ENCODE measurements at regions not wholly inside any gene's neighbourhood (a gene's known extent, or its start where the extent isn't known, plus 50 kb on each side); places are given as distances from the start of the nearest gene placed in this dataset.

DNA sequence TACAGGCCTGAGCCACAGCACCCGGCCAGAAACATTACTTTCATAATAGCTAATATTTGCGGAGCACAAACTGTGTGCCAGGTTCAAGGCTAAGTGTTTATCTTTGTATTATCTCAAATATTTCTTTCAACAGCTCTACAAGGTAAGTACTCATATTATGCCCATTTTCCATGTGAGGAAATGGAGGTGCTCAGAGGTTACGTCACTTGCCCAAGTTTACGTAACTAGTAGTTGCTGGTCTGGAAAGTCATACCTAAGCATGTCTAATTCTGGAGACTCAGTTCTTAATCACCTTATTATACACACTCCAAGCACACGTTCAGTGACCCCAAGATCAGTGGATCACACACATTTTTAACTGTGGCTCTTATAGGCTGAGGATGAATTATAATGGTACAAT, 177.5 kb downstream of the OXSM start:
- Histone ChIP-seq H3K27me3 (ENCODE audit: control insufficient read depth, insufficient read depth, low read length) (no peaks in the 10 kb centered on the region), H3K4me2 (ENCODE audit: low read length) (no peak overlapping the region), H3K4me3 (ENCODE audit: low read depth, low read length) (no peak overlapping the region), H3K9me3 (ENCODE audit: control insufficient read depth, low read length) (no peaks in the 10 kb centered on the region), H3K79me2 (no peaks in the 10 kb centered on the region), H3K27ac (no peak overlapping the region), H3K9ac (no peak overlapping the region), H3K4me1 (no peaks in the 10 kb centered on the region), H3K36me3 (ENCODE audit: control insufficient read depth, insufficient read depth, low read length) (no peaks in the 10 kb centered on the region), H2AFZ (no peak overlapping the region)
- TF ChIP-seq, protein P1, sequence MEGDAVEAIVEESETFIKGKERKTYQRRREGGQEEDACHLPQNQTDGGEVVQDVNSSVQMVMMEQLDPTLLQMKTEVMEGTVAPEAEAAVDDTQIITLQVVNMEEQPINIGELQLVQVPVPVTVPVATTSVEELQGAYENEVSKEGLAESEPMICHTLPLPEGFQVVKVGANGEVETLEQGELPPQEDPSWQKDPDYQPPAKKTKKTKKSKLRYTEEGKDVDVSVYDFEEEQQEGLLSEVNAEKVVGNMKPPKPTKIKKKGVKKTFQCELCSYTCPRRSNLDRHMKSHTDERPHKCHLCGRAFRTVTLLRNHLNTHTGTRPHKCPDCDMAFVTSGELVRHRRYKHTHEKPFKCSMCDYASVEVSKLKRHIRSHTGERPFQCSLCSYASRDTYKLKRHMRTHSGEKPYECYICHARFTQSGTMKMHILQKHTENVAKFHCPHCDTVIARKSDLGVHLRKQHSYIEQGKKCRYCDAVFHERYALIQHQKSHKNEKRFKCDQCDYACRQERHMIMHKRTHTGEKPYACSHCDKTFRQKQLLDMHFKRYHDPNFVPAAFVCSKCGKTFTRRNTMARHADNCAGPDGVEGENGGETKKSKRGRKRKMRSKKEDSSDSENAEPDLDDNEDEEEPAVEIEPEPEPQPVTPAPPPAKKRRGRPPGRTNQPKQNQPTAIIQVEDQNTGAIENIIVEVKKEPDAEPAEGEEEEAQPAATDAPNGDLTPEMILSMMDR (IDR thresholded peaks at IDR 0.05) = no peak

DNA sequence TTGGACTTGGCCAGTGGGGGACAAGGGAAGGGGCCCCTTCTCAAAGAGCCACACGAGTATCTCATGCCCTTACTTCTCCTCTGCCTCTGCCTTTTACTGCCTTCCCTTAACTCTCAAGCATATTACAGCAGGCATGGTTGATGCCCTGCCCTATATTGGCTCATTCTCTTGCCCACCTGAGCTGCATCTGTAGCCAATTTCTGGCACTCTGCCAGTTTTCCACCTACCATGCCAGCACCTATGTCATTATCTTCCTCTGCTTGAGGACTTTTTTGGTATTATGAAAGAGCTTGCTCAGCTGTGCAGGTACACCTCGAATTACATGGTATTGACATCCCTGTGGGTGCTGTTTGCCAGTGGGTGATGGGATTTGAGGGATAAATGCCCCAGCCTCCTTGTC, 181.8 kb downstream of the OXSM start:
- Histone ChIP-seq H3K27ac (no peak overlapping the region), H3K27me3 (ENCODE audit: control insufficient read depth, insufficient read depth, low read length) (no peaks in the 10 kb centered on the region), H2AFZ (no peak overlapping the region), H3K79me2 (no peaks in the 10 kb centered on the region), H3K4me2 (ENCODE audit: low read length) (no peak overlapping the region), H3K36me3 (ENCODE audit: control insufficient read depth, insufficient read depth, low read length) (no peaks in the 10 kb centered on the region), H3K9me3 (ENCODE audit: control insufficient read depth, low read length) (no peaks in the 10 kb centered on the region), H3K4me1 (no peaks in the 10 kb centered on the region), H3K4me3 (ENCODE audit: low read depth, low read length) (no peak overlapping the region), H3K9ac (no peak overlapping the region)
- TF ChIP-seq, protein P1 (IDR thresholded peaks at IDR 0.05) = no peak

DNA sequence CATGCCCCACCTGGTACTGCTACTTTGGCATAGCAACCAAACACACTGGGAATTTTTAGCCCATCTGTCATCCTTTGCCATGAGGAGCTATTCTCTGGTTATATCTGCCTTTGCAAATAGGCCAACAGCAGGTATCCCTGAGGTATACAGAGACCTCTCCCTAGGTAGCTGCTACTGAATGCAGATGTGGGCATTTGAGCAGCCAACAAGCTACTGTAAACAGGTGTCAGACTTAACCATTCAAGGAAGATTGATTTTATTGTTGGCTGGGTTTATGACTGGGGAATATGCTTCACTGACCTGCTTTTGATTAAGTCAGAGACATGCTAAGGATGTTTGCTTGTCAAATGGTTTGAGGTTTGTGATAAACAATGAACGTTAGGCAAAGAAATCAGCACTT, 183.2 kb downstream of the OXSM start:
- no peak overlapping the region for H3K9ac ChIP-seq
- no peaks in the 10 kb centered on the region for H3K79me2 ChIP-seq
- no peak overlapping the region for H3K4me3 ChIP-seq (ENCODE audit: low read depth, low read length)
- no peak overlapping the region for H3K27ac ChIP-seq
- H3K9me3 ChIP-seq (ENCODE audit: control insufficient read depth, low read length) = no peaks in the 10 kb centered on the region
- TF ChIP-seq, protein P1 (IDR thresholded peaks at IDR 0.05) = no peak
- no peaks in the 10 kb centered on the region for H3K27me3 ChIP-seq (ENCODE audit: control insufficient read depth, insufficient read depth, low read length)
- H3K4me2 ChIP-seq (ENCODE audit: low read length) = no peak overlapping the region
- H3K4me1 ChIP-seq = no peaks in the 10 kb centered on the region
- H3K36me3 ChIP-seq (ENCODE audit: control insufficient read depth, insufficient read depth, low read length) = no peaks in the 10 kb centered on the region
- H2AFZ ChIP-seq = no peak overlapping the region

DNA sequence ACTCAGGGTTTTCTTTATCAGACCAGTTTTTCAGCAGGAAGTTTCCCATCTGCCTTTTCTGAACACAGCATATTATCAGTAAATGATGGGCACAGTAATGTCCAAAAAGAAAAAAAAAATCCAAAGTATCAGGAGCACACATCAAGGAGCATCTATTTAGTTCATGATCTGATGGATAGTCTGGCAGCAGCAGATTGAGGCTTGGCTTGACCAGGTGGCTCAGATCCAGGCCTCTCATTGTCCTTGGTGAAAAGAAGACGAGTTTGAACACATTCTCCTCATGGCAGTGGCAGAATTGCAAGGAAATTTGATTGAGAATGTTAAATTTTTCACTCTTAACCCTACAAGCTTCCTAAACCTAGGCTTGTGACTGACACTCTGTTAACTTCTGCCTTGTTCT, 192.9 kb downstream of the OXSM start:
- Histone ChIP-seq H3K9me3 (ENCODE audit: control insufficient read depth, low read length) (no peaks in the 10 kb centered on the region), H3K4me1 (no peaks in the 10 kb centered on the region)

DNA sequence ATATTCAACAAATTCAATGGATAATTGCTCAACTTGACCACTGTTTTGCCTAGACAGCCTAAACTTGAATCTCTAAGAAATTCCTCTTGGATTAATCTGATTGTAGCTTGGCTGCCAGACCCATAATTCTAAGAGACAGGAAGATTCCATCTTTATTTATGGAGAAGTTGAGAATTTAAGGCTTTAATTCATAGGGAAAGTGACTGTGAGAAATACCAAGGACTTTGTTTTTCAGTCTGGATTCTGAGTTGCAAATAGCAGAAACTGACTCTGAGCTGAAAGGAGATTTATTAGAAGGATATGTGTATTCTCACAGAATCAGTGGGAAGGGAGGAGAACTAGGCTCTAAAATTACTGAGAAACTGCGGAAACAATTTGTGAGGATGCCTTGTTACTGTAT, 195.7 kb downstream of the OXSM start:
- Histone ChIP-seq H3K36me3 (ENCODE audit: control insufficient read depth, insufficient read depth, low read length) (no peaks in the 10 kb centered on the region), H3K27ac (no peak overlapping the region), H3K4me1 (no peaks in the 10 kb centered on the region), H3K9ac (no peak overlapping the region), H3K4me2 (ENCODE audit: low read length) (no peak overlapping the region), H2AFZ (no peak overlapping the region), H3K4me3 (ENCODE audit: low read depth, low read length) (no peak overlapping the region), H3K27me3 (ENCODE audit: control insufficient read depth, insufficient read depth, low read length) (no peaks in the 10 kb centered on the region), H3K9me3 (ENCODE audit: control insufficient read depth, low read length) (no peaks in the 10 kb centered on the region), H3K79me2 (no peaks in the 10 kb centered on the region)
- TF ChIP-seq, protein P1 (IDR thresholded peaks at IDR 0.05) = no peak

More for the DNA sequence above, 192.9 kb downstream of the OXSM start:
- Histone ChIP-seq H2AFZ (no peak overlapping the region), H3K4me2 (ENCODE audit: low read length) (no peak overlapping the region), H3K9ac (no peak overlapping the region), H3K79me2 (no peaks in the 10 kb centered on the region), H3K27ac (no peak overlapping the region), H3K4me3 (ENCODE audit: low read depth, low read length) (no peak overlapping the region), H3K36me3 (ENCODE audit: control insufficient read depth, insufficient read depth, low read length) (no peaks in the 10 kb centered on the region), H3K27me3 (ENCODE audit: control insufficient read depth, insufficient read depth, low read length) (no peaks in the 10 kb centered on the region)
- TF ChIP-seq, protein P1 (IDR thresholded peaks at IDR 0.05) = no peak

Measured in parathyroid adenoma (tissue), 2 donors.